HUDEP-2 (cell line): ENCODE measurements at regions not wholly inside any gene's neighbourhood (a gene's known extent, or its start where the extent isn't known, plus 50 kb on each side); places are given as distances from the start of the nearest gene placed in this dataset.

Experiments
- DNase-seq, 76 experiments: peaks; one replicate each; lab custom pipeline; 2025; ENCODE audit not compliant: unreplicated experiment in 76 of 76; lab: John Stamatoyannopoulos, UW

DNA sequence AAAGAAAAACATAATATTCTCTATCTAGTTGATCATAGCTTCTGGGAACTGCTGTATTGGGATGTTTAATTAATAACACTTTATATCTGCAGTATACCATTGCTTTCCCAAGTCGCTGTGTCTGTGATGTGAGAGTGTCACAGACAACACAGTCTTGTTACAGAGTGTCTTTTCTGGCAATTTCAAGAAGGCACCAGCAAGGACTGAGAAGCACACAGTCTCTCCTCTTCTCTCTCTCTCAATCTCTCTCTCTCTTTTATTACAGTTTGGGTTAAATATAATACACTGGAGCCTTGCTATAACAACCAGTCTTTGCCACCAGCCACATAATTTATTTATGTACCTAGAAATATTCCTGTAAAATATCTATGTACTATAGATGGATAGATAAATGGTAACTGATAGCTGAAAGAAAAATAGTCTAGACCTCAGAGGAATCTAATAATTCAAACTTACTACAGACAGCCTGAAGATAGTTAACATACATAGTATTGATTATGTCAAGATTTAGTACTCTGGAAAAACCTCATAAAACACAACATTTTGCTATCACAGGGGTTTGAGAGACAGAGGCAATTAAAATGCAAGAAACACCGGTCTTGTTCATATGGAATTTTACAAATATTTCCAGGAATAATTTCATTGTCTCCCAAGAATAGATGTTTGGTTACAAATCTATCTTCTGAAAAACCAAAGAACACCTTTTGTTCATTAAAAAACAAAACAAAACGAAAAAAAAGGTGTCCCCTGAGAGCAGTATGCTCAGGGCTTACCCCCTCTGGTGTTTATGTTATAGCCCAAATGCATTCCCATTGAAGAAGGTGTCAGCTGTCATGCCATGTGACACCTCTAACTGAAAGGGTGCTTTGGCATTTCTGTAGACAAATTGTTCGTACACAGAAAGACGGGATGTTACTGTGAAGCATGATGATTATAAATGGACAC, 507.8 kb downstream of the TBC1D4 start:
- DNase-seq, result no peak

DNA sequence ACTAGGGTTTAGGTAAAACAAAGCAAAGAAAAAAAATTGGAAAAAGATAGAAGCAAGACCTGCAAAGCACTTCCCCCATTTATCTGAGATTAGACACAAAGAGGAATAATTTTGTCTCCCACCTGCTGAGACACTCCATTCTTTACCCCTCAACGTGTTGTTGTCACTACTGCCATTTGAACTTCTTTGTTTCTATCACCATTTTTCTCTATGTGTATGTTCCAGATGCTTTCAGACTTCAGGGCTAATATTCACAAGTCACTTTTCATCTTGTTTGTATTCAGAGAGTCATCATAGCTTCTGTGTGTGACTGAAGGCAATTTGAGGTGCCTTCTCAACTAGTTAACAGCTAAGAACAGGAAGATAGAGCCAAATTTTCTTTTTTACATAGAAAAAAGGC, 512.5 kb downstream of the TBC1D4 start:
- DNase-seq, result no peak

- DNase-seq, result no peak
Measured at GRCh38 chr13:74966814-74967424, 515.0 kb downstream of the TBC1D4 start.

- no peak for DNase-seq
Measured at GRCh38 chr13:74966275-74966674, 515.7 kb downstream of the TBC1D4 start.

DNA sequence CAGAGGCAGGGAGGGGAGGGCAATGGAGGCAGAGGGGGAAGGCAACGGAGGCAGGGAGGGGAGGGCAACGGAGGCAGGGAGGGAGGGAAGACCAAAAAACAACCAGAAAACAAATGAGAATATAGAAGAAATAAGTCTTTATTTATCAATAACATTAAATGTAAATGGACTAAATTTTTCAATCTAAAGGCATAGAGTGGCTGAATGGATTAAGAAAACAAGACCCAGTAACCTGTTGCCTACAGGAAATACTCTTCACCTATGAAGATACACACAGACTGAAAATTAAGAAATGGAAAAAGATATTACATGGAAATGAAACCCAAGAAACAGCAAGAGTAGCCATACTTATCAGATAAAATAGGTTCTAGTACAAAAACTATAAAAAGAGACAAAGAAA, 536.3 kb downstream of the TBC1D4 start:
- DNase-seq, result no peak

DNA sequence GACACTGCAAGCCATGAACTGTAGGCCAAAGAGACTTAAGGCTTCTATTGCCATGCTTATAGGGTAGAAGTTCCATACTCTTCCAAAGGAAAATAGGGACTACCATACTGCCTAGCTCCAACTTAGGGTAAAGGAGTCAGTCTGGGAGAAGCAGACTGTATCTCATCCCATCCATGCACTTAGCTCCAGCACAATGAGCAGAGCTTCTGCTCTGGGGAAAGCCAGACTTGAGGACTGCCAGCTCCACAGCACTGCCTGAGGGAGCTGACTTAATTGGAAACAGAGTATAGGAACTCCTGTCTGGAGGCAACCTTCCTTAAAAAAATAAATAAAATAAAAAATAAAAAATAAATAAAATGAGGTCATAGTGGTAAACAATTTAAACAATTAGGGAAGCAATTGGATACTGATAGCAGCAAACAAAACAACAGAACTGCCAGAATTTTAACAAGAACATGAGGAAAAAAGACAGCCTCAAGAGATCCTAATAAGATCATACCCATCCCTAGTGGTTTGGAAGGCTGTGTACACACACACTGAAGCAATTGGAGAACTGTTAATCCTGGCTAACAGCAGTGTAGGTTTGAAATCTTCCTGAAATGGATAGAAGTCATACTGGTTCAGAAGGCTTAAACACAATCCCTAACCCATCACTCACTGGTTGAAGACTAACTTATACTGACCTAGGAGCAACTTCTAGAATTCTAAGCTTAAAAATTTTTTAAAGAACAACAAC, 550.1 kb downstream of the TBC1D4 start:
- DNase-seq, result no peak

DNA sequence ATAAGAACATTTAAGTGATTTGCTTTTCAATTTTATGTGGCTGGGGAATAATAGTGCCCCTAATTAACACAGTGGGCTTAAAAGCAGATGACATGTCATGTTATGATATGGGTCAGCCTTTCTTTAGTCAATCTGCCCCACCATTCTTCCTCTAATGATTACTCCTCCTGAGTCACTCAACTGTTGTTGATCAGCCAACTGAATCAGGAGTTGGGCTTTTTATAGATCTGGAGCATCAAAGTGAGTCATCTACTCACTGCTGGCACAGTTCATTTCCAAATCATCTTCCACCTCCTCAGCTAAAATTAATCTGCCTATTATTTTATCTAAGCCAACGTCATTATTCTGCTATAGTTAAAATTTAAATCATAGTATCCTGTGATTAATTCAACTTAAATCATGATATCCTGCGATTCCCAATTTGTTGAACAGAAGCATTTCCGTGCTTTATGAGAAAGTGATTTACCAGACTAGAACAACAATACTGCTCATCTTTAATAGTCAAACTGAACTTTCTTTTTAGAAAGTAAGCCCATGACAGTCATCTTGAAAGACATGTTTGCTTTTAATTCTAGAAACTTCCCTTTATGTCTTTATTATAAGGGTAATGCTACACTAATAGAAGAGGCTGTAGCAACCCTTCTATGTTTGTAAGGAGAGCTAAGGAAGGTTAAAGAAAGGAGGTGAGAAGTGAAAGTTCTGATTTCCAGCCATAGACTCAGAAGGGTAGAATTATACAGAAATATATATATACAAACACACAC, 551.4 kb downstream of the TBC1D4 start:
- peak in 18 of 76 experiments; percentile 1 to 51 (median 12) for DNase-seq

GRCh38 chr13:74929436-74929835, 552.5 kb downstream of the TBC1D4 start:
- no peak for DNase-seq

DNA sequence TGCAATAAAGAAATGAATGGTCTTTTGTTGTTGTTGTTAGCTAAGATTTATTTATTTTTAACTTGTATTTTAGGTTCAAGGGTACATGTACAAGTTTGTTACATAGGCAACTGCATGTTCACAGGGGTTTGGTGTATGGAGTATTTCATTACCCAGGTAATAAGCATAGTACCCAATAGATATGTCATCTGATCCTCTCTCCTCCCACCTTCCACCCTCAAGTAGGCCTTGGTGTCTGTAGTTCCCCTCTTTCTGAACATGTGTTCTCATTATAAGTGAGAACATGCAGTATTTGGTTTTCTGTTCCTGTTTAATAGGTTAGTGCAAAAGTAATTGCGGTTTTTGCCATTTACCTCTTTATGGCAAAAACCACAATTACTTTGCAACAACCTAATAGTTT, 554.1 kb downstream of the TBC1D4 start:
- no peak for DNase-seq

- DNase-seq, result no peak
Measured at GRCh38 chr13:74922963-74923362, 559.0 kb downstream of the TBC1D4 start.

DNA sequence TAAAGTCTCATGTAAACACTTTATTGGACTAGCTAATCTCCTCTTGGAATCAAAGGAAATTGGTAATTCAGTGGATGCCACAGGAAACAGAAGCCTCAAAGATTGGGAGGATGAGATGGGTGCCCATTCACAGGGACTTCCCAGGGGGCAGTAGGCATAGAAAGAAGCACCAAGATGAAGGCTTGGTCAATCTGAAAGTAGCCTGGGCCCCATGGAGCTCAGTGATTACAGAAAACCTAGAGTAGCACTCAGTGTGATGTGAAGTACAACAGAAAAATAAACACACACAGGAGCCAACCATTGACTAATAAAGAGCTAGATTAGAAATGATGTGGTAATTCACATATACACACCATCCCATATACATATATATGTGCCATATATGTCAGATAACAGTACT, 560.6 kb downstream of the TBC1D4 start:
- DNase-seq, result peak in 3 of 76 experiments; percentile 9 to 15 (median 12)

- DNase-seq, result peak in 62 of 76 experiments; percentile 3 to 84 (median 41)
Measured at GRCh38 chr13:74920920-74921319, 561.0 kb downstream of the TBC1D4 start.

DNA sequence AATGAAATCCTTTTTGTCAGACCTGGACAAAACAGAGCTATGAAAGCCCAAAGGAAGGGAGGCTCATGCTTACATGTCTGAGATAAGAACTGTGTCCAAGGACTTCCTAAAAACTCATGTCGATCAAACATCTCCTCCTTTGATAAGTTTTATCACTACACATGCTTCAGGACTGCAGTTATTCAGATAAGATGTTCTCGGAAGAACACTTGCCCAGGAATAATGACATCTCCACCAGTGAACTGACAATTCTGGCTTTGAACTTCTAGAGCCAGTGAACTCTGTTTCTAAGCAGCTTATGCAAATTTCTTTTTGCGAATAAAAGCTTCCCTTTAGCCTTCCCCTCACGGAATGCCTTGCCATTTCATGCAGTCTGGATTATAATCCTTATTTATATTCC, 561.6 kb downstream of the TBC1D4 start:
- DNase-seq, result peak in 58 of 76 experiments; percentile 1 to 95 (median 70)

DNA sequence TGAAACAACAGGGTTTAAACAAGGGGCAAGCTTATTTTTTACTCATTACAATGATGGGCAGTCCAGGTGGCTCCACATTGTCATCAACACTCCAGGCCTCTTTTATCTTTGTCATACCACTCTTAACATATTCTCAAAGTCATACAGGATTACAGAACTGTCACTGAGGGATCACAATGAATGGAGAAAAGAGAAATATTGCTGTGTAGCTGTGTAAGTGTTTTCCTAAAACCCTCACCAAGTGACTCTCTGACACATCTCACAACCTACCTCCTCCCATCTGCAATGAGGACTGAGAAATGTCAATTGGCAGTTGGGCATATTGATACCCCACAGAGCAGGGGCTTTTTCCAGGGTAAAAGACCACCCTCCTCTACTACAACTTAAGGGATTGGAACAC, 562.1 kb downstream of the TBC1D4 start:
- DNase-seq, result peak in 29 of 76 experiments; percentile 0 to 87 (median 49)

DNA sequence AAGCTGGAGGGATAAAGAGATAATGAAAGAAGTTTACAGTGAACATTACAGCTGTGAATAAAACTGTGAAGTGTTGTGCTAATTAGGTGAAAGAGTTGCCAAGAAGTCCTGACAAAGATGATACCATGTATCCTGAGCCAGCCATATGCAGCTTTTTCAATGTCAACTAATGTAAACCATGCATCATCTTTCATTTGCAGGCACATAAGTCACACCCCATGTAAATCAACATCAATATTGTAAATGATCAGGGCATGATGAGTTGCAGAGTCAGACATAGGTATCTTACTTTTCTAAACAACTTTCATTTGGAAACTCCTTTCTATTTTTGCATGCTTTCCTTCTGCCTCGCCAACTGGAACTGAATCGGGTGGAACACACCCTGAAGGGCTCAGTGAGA, 569.1 kb downstream of the TBC1D4 start:
- DNase-seq, result no peak

DNA sequence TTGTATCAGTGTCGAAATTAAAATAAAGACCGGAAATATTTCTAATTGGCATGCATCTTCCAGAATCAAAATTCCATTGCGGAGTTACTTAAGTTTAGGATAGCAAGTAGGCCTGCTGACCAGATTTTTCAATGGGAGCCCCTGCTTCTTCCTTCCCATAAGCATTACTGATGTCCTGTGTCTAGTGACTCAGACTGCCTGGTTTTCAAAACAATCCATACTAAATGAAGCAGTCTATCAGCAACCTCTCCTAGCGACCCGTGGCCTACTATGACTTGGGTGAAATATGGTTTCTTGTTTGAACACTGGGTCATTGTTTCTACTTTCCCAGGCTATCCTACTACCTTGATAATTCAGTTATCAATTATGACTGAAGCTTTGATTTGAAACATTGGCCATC, 571.6 kb downstream of the TBC1D4 start:
- DNase-seq, result no peak

GRCh38 chr13:74907788-74908187, 574.2 kb downstream of the TBC1D4 start:
- no peak for DNase-seq

DNA sequence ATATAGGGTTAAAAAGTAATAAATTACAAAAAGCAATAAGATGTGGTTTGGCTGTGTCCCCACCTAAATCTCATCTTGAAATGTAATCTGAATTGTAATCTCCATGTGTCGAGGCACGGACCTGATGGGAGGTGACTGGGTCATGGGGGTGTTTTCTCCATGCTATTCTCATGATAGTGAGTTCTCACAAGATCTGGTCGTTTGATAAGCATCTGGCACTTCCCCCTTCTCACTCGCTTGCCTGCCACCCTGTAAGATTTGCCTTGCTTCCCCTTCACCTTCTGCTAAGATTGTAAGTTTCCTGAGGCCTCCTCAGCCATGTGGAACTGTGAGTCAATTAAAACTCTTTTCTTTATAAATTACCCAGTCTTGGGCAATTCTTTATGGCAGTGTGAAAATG, 577.4 kb downstream of the TBC1D4 start:
- DNase-seq, result no peak

- no peak for DNase-seq
Measured at GRCh38 chr13:74895042-74895796, 586.8 kb downstream of the TBC1D4 start.

- no peak for DNase-seq
Measured at GRCh38 chr13:74892096-74892495, 589.9 kb downstream of the TBC1D4 start.
